IMR-90 (cell line): ENCODE measurements at regions not wholly inside any gene's neighbourhood (a gene's known extent, or its start where the extent isn't known, plus 50 kb on each side); places are given as distances from the start of the nearest gene placed in this dataset.

Experiments used
- ATAC-seq: fragments of 200-7000 bp; cut with Tn5 transposase; 2 replicates; pipeline ENCODE4 v1.9.1; 2020; ENCODE audit warnings: low read depth, mild to moderate bottlenecking, moderate library complexity
- BruUV-seq: library from RNA; stranded (reverse); fragments of 400-500 nt; replicated peaks from 2 replicates; lab custom pipeline; 2021; lab: Mats Ljungman, UMichigan
- CTCF ChIA-PET: fragments of 300-600 bp; formaldehyde crosslinking; extraction: SDS; loops from one replicate; lab custom pipeline; 2021; ENCODE audit warnings: antibody characterized with exemption; lab: Yijun Ruan, JAX
- POLR2A ChIA-PET: fragments of 300-600 bp; sonication (Branson Sonifier 250); formaldehyde crosslinking; loops from one replicate; lab custom pipeline; 2022; ENCODE audit warnings: antibody characterized with exemption; ENCODE audit not compliant: unreplicated experiment; lab: Charles Lee
- DNase-seq: peaks from one replicate; pipeline ENCODE4 v3.0.0; 2013
- H2AFZ ChIP-seq: replicated peaks from 2 replicates; pipeline ENCODE3; 2013; ENCODE audit warnings: low read length, mild to moderate bottlenecking; ENCODE audit not compliant: poor library complexity
- H2AK5ac ChIP-seq: 2 replicates; pipeline ENCODE4 v1.6.1; 2013; ENCODE audit warnings: low read depth, low read length, inconsistent platforms
- H2AK9ac ChIP-seq: replicated peaks from 2 replicates; pipeline ENCODE3; 2013; ENCODE audit warnings: mild to moderate bottlenecking, low read depth, low read length, moderate library complexity; ENCODE audit not compliant: poor library complexity
- H2BK120ac ChIP-seq: 2 replicates; pipeline ENCODE4 v1.6.1; 2013; ENCODE audit warnings: low read depth, low read length, inconsistent platforms
- H2BK15ac ChIP-seq: 3 replicates; pipeline ENCODE4 v1.6.1; 2013; ENCODE audit warnings: low read depth, low read length, inconsistent platforms
- H2BK20ac ChIP-seq: 2 replicates; pipeline ENCODE4 v1.6.1; 2013; ENCODE audit warnings: low read depth, mild to moderate bottlenecking, inconsistent platforms, low read length, moderate library complexity
- H2BK5ac ChIP-seq: 2 replicates; pipeline ENCODE4 v1.6.1; 2013; ENCODE audit warnings: mild to moderate bottlenecking, low read depth, low read length, inconsistent platforms; ENCODE audit not compliant: poor library complexity, severe bottlenecking
- H3K14ac ChIP-seq: replicated peaks from 2 replicates; pipeline ENCODE4 v1.6.1; 2013; ENCODE audit warnings: low read depth, low read length, inconsistent platforms
- H3K18ac ChIP-seq: 2 replicates; pipeline ENCODE4 v1.6.1; 2013; ENCODE audit warnings: low read depth, low read length, control low read depth
- H3K23ac ChIP-seq: 2 replicates; pipeline ENCODE4 v1.6.1; 2013; ENCODE audit warnings: low read depth, low read length, inconsistent platforms
- H3K27ac ChIP-seq: 2 replicates; pipeline ENCODE4 v1.5.1; 2013; ENCODE audit warnings: mild to moderate bottlenecking, control low read depth, low read length; ENCODE audit not compliant: insufficient read depth
- H3K27me3 ChIP-seq: 2 replicates; pipeline ENCODE4 v1.6.1; 2013; ENCODE audit warnings: low read length; ENCODE audit not compliant: control insufficient read depth, insufficient read depth
- H3K36me3 ChIP-seq: 2 replicates; pipeline ENCODE4 v1.6.1; 2013; ENCODE audit warnings: low read length, mixed read lengths; ENCODE audit not compliant: control insufficient read depth, insufficient read depth
- H3K4ac ChIP-seq: 2 replicates; pipeline ENCODE4 v1.6.1; 2013; ENCODE audit warnings: low read depth, low read length, inconsistent platforms
- H3K4me1 ChIP-seq: 2 replicates; pipeline ENCODE4 v1.6.1; 2013; ENCODE audit warnings: low read length, mixed read lengths; ENCODE audit not compliant: control insufficient read depth, insufficient read depth
- H3K4me2 ChIP-seq: 2 replicates; pipeline ENCODE4 v1.6.1; 2013; ENCODE audit warnings: low read depth, mild to moderate bottlenecking, control low read depth, low read length, moderate library complexity
- H3K4me3 ChIP-seq: 2 replicates; pipeline ENCODE4 v1.5.1; 2013; ENCODE audit warnings: low read depth, mild to moderate bottlenecking, control low read depth, low read length, moderate library complexity; ENCODE audit not compliant: insufficient read depth
- H3K56ac ChIP-seq: 2 replicates; pipeline ENCODE4 v1.6.1; 2013; ENCODE audit warnings: low read length, inconsistent platforms; ENCODE audit not compliant: insufficient read depth; ENCODE audit errors: extremely low read depth
- H3K79me1 ChIP-seq, 2 experiments: 2 replicates each; pipeline ENCODE4 v1.6.1; 2013; ENCODE audit warnings: low read length in 2 of 2, inconsistent platforms in 1 of 2, low read depth in 1 of 2
- H3K9ac ChIP-seq: 2 replicates; pipeline ENCODE4 v1.6.1; 2013; ENCODE audit warnings: low read depth, low read length, control low read depth
- H3K9me1 ChIP-seq: 2 replicates; pipeline ENCODE4 v1.6.1; 2013; ENCODE audit warnings: low read length, inconsistent platforms; ENCODE audit not compliant: insufficient read depth
- H3K9me3 ChIP-seq: 2 replicates; pipeline ENCODE4 v1.6.1; 2013; ENCODE audit warnings: low read length; ENCODE audit not compliant: control insufficient read depth, insufficient read depth
- H4K20me1 ChIP-seq: 2 replicates; pipeline ENCODE4 v1.6.1; 2013; ENCODE audit warnings: low read length, inconsistent platforms; ENCODE audit not compliant: insufficient read depth
- H4K5ac ChIP-seq: 2 replicates; pipeline ENCODE4 v1.6.1; 2013; ENCODE audit warnings: mild to moderate bottlenecking, low read depth, low read length, control low read depth
- H4K8ac ChIP-seq, 2 experiments: 2 replicates each; pipeline ENCODE4 v1.6.1; 2013; ENCODE audit warnings: low read depth in 2 of 2, low read length in 2 of 2, control low read depth in 1 of 2, inconsistent platforms in 1 of 2
- H4K91ac ChIP-seq: 2 replicates; pipeline ENCODE4 v1.6.1; 2013; ENCODE audit warnings: low read depth, low read length, inconsistent platforms; ENCODE audit not compliant: insufficient read depth
- CHD1 ChIP-seq: IDR thresholded peaks from 2 replicates; pipeline ENCODE4 v1.6.1; 2012; ENCODE audit warnings: low read depth, low read length, improper control_type of control experiment
- CTCF ChIP-seq: conservative IDR thresholded peaks from 2 replicates; pipeline ENCODE4 v1.5.1; 2012; ENCODE audit warnings: mild to moderate bottlenecking, low read depth, low read length, improper control_type of control experiment
- MAFK ChIP-seq: IDR thresholded peaks from 2 replicates; pipeline ENCODE4 v1.6.1; 2012; ENCODE audit warnings: low read depth, low read length, improper control_type of control experiment
- MAZ ChIP-seq: IDR thresholded peaks from 2 replicates; pipeline ENCODE4 v1.6.1; 2012; ENCODE audit warnings: low read depth, mild to moderate bottlenecking, low read length, improper control_type of control experiment, moderate library complexity, borderline replicate concordance
- POLR2A ChIP-seq: IDR thresholded peaks from 2 replicates; pipeline ENCODE4 v1.6.1; 2012; ENCODE audit warnings: mild to moderate bottlenecking, low read depth, low read length
- RAD21 ChIP-seq: IDR thresholded peaks from 2 replicates; pipeline ENCODE4 v1.6.1; 2012; ENCODE audit warnings: low read length, improper control_type of control experiment
- RCOR1 ChIP-seq: IDR thresholded peaks from 2 replicates; pipeline ENCODE4 v1.6.1; 2012; ENCODE audit warnings: mild to moderate bottlenecking, low read length, improper control_type of control experiment; ENCODE audit not compliant: insufficient replicate concordance
- SMC3 ChIP-seq: fragments of 150-350 bp; IDR thresholded peaks from 2 replicates; pipeline ENCODE4 v1.6.1; 2016; ENCODE audit warnings: low read depth, mild to moderate bottlenecking, antibody characterized with exemption, low read length, moderate library complexity
- USF2 ChIP-seq: fragments of 150-350 bp; IDR thresholded peaks from 2 replicates; pipeline ENCODE4 v1.6.1; 2017; ENCODE audit warnings: mild to moderate bottlenecking, antibody characterized with exemption, low read length, low read depth
- WGBS, 2 experiments: methylation state at CpG; one replicate each; pipeline versions ENCODE4 v1.1.5 to v1.1.7; 2013; ENCODE audit warnings: missing lambda C conversion rate in 2 of 2; ENCODE audit not compliant: insufficient read length in 1 of 2; ENCODE audit errors: extremely low coverage in 2 of 2; 5-methylcytosine and 5-hydroxymethylcytosine counted together
- dilution Hi-C: fragments of 300-500 bp; cut with HindIII; formaldehyde crosslinking; loops from one replicate; pipeline ENCODE4 v1.14.3; 2018; ENCODE audit warnings: low sequenced_read_pairs; ENCODE audit not compliant: unreplicated experiment
- in situ Hi-C: fragments of 300-500 bp; cut with MboI; formaldehyde crosslinking; loops from 3 replicates; pipeline ENCODE4 v1.14.3; 2019; ENCODE audit warnings: low sequenced_read_pairs, inconsistent platforms, mixed read lengths
- intact Hi-C: fragments of 100-400 bp; cut with micrococcal nuclease; formaldehyde crosslinking; loops from 2 replicates; pipeline ENCODE4 v1.10.0; 2022

GRCh38 chr12:126396536-126396935 lies 1331.3 kb downstream of the AACS start:
- H2AK5ac ChIP-seq, result no peak overlapping the region
- dilution Hi-C loops (no loop called here), in situ Hi-C loops (no loop called here), intact Hi-C loops (no loop called here)
- H4K5ac ChIP-seq, result no peak overlapping the region
- no peak overlapping the region for H3K9ac ChIP-seq
- H2BK15ac ChIP-seq, result no peak overlapping the region
- no CpG with 5 or more reads among the region's 6 CpGs for WGBS, 2 experiments
- peaks cover 26% of the 10 kb centered on the region; the same call in 1 of the 2 replicates for H3K9me3 ChIP-seq
- DNase-seq (no peak), ATAC-seq (no peak)
- H3K4me2 ChIP-seq, result no peak overlapping the region
- no TSS peak for BruUV-seq
- no peak overlapping the region for H2AK9ac ChIP-seq
- no peak overlapping the region for H3K14ac ChIP-seq
- no peaks in the 10 kb centered on the region for H3K36me3 ChIP-seq
- TF ChIP-seq SMC3 (no peak), MAFK (no peak), RAD21 (no peak), POLR2A (no peak), USF2 (no peak), MAZ (no peak), CHD1 (no peak), RCOR1 (no peak), CTCF (no peak)
- no peak overlapping the region for H4K8ac ChIP-seq
- H3K27me3 ChIP-seq, result no peaks in the 10 kb centered on the region
- no peak overlapping the region for H2BK120ac ChIP-seq
- H3K18ac ChIP-seq, result no peak overlapping the region
- H4K91ac ChIP-seq, result no peak overlapping the region
- H2BK5ac ChIP-seq, result no peak overlapping the region
- no peaks in the 10 kb centered on the region for H3K9me1 ChIP-seq
- no peak overlapping the region for H2BK20ac ChIP-seq
- H3K4me3 ChIP-seq, result no peak overlapping the region
- POLR2A ChIA-PET, result no interaction called here
- H4K20me1 ChIP-seq, result no peaks in the 10 kb centered on the region
- no peaks in the 10 kb centered on the region for H3K4me1 ChIP-seq
- no peak overlapping the region for H3K56ac ChIP-seq
- H2AFZ ChIP-seq, result no peak overlapping the region
- H3K23ac ChIP-seq, result no peak overlapping the region
- H3K27ac ChIP-seq, result no peak overlapping the region
- CTCF ChIA-PET, result no interaction called here
- no peak overlapping the region for H3K4ac ChIP-seq
- no peaks in the 10 kb centered on the region for H3K79me1 ChIP-seq
